ENCODE measurements at regions not wholly inside any gene's neighbourhood (a gene's known extent, or its start where the extent isn't known, plus 50 kb on each side); places are given as distances from the start of the nearest gene placed in this dataset.

DNA sequence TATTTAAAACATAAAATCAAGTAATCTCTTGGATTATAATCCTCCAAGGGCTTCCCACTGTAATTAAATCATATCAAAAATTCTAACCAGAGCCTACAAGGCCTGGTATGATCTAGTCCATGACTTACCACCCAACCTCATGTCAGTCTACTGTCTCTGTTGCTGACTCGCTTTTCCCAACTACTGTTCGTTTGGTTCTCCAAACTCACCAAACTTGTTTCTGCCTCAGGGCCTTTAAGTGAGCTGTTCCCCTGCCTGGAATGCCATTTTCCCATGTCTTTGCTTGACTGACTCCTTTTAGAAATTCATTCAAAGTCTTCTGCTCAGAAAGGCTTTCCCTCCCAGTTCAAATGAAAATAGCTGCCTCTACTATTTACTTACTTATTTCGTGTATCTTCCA, 95.9 kb downstream of the ZC3H11B start:
- TF ChIP-seq, protein P1, sequence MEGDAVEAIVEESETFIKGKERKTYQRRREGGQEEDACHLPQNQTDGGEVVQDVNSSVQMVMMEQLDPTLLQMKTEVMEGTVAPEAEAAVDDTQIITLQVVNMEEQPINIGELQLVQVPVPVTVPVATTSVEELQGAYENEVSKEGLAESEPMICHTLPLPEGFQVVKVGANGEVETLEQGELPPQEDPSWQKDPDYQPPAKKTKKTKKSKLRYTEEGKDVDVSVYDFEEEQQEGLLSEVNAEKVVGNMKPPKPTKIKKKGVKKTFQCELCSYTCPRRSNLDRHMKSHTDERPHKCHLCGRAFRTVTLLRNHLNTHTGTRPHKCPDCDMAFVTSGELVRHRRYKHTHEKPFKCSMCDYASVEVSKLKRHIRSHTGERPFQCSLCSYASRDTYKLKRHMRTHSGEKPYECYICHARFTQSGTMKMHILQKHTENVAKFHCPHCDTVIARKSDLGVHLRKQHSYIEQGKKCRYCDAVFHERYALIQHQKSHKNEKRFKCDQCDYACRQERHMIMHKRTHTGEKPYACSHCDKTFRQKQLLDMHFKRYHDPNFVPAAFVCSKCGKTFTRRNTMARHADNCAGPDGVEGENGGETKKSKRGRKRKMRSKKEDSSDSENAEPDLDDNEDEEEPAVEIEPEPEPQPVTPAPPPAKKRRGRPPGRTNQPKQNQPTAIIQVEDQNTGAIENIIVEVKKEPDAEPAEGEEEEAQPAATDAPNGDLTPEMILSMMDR (conservative IDR thresholded peaks at IDR 0.05; ENCODE audit: low read length): no peak
- no peak for TF ChIP-seq EZH2phosphoT487 (IDR thresholded peaks at IDR 0.05; ENCODE audit: borderline replicate concordance, low read depth, low read length)
